22Rv1 (cell line): ENCODE measurements at regions not wholly inside any gene's neighbourhood (a gene's known extent, or its start where the extent isn't known, plus 50 kb on each side); places are given as distances from the start of the nearest gene placed in this dataset.

ENCODE experiments used
- H3K27ac ChIP-seq: fragments of 450-650 bp; 2 replicates; pipeline ENCODE4 v1.5.1; 2017
- CTCF ChIP-seq: fragments of 450-650 bp; IDR thresholded peaks from 2 replicates; pipeline ENCODE4 v1.5.1; 2017; ENCODE audit warnings: mild to moderate bottlenecking
- ZFX ChIP-seq: fragments of 450-650 bp; IDR thresholded peaks from 2 replicates; pipeline ENCODE4 v1.6.1; 2017; ENCODE audit warnings: antibody characterized with exemption, borderline replicate concordance

GRCh38 chr16:85207357-85207921 is 95.2 kb upstream of the CIBAR2 start:
- no peak overlapping the region for H3K27ac ChIP-seq
- TF ChIP-seq CTCF (no peak), ZFX (no peak)

DNA sequence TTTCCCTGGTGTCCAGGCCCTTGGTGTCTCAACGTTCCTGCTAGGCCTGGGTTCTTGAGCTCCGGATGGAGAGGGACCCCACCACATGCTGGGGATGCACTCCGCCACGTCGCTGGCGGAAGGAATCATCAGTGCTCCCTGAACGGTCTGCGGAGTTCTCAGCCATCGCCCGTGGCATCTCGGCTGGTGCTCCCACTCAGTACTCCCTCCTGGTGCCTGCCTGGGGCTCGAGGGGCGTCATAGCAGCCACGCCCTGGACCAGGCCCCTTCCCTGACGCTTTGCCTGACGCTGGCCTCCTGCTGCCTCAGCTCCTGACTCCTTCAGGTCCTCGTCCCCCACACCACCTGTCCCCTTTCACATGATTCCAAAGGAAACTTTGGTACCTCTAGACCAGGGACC is 95.9 kb upstream of the CIBAR2 start:
- H3K27ac ChIP-seq = no peak overlapping the region
- TF ChIP-seq ZFX (no peak), CTCF (no peak)

DNA sequence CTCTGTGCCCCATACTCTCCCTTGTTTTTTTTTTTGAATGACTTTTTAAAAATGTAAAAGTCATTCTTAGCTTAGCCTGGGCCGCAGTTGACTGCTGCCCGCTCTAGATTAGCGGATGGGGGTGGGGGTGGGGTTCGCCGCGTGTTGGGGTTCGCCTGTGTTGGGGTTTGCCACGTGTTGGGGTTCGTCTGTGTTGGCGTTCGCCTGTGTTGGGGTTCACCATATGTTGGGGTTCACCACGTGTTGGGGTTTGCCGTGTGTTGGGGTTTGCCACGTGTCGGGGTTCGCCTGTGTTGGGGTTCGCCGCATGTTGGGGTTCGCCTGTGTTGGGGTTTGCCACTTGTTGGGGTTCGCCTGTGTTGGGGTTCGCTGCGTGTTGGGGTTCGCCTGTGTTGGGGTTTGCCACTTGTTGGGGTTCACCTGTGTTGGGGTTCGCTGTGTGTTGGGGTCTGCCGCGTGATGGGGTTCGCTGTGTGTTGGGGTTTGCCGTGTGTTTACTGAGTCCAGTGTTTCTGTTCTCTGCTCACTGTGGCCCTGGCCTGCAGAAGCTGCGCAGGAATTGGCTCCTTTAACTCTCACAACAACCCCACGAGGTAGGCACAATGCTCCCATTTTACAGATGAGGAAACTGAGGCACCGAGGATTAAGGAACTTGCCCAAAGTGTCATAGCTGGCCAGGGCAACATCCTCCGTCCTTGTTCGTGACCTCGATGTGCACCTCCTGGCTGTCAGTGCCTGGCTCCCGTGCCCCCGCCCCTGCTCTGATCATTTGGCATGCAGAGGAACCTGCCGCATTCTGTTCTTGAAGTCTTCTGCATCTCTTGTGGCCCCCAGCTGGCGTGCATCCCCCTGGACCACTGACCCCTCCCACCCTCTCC is 96.6 kb upstream of the CIBAR2 start:
- TF ChIP-seq ZFX = no peak
- TF ChIP-seq CTCF = no peak
- H3K27ac ChIP-seq = no peak overlapping the region

DNA sequence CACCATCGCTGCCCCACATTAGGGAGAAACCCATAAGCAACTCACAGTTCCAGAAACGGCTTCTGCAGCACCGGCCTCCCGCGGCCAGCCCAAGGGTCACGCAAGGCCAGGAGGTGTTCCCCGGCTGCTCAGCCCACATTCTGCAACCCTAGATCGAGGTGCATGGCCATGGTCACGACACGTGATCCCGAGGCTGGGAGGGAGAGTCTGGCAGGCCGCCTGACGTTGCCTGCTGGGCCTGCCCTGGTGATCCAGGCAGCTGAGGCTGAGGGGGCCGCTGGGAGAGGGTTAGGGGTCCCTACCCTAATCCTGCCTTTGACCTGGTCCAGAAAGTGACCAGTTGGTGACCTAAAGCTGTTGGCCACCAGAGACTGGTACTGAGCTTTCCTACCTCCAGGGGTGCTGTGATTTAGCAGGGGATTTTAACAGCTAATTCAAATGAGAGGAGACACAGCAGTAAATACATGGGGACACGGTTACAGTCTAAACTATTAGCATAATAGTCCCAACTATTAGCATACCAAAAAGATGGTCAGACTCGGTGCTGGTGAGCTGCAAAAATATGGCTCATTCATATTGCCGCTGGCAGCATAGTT is 97.4 kb upstream of the CIBAR2 start:
- no peak overlapping the region for H3K27ac ChIP-seq
- TF ChIP-seq ZFX (no peak), CTCF (no peak)

- no peak for TF ChIP-seq ZFX
- no peak overlapping the region for H3K27ac ChIP-seq
These were observed 98.3 kb upstream of the CIBAR2 start for GRCh38 chr16:85210423-85211169.

DNA sequence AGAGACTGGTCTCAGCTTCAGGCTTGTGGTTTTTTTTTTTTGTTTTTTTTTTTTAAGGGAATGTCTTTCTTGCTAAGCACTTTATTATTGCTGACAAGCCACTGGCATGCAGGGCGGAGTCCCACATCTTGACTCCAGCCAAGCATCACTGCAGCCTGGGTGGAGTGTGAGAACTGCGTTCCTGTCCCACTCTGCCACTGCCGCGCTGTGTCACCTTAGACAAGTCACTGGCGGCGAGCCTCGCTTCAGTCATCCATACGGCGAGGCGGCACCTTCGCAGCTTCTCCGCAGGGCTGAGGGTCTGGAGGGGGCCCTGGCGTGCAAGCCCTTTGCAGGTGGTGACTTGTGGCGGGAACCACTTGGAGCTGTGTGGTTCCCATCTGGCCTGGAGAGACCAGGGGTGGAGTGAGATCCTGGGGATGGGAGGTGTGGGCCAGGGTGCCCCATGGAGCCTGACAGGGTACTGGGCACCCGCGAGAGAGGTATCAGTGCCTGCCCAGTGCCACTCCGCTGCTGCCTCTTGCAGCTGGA is 99.1 kb upstream of the CIBAR2 start:
- TF ChIP-seq CTCF = no peak
- no peak for TF ChIP-seq ZFX
- no peak overlapping the region for H3K27ac ChIP-seq

DNA sequence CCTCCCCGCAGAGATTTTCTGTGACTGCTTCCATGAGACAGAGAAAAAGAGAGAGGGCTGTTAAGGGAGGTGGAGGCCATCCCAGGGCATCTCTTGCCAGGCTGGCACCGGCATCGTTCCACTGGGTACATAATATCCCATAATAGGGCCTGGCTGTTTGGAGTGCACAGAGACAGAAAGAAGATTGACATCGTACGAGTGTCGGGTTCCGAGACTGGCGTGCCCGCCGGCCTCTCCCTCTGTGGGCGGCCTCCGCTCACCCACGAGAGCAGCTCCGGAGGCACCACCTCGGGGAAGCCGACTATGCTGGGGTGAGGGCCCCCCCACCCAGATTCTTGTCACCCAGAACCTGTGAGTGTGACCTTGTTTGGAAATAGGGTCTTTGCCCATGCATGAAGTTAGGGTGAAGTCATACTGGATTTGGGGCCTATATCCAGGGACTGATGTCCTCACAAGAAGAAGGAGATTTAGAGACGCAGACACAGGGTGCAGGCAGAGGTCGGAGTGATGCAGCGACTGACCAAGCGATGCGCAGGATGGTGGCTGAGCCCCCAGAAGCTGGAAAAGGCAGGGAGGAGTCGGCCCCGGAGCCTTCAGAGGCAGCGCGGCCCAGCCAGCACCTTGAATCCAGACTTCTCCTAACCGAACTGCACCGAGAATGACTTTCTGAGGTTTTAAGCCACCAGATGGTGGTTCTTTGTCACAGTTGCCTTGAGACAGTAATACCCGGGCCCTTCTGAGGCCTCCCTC is 101.8 kb upstream of the CIBAR2 start:
- H3K27ac ChIP-seq = no peak overlapping the region
- TF ChIP-seq CTCF (no peak), ZFX (no peak)
